ENCODE measurements at regions not wholly inside any gene's neighbourhood (a gene's known extent, or its start where the extent isn't known, plus 50 kb on each side); places are given as distances from the start of the nearest gene placed in this dataset.
A peak's percentile ranks its signal among the peaks of the same experiment; 100 is the strongest.
"Not testable (repeated sequence)": the region's sequence is repeated elsewhere in the genome, so short reads cannot be mapped to it uniquely, and the experiment has no call there.

DNA sequence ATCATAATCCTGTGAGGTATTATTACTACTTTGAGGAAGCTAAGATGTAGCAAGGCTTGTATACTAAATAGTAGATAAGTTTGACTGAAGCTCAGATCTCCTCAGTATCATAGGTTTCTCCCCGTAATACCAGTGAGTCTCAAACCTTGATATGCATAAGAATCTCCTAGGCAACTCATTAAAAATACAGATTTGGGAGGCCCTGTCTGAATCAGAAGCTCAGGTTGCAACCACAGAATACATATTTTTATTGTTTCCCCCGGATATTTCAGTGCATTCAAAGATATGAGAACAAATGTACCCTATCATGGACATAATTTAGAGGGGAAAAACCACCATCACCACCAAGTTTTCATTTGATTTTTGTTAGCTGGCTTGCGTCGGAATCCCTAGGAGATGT lies 242.1 kb upstream of the C2CD4B start:
- Histone ChIP-seq H3K9me3 (ENCODE audit: control insufficient read depth, low read depth, low read length) (no peaks in the 10 kb centered on the region), H3K4me1 (ENCODE audit: control insufficient read depth, insufficient read depth, low read length) (peaks cover 5% of the 10 kb centered on the region), H3K27ac (ENCODE audit: low read length) (no peak overlapping the region), H3K27me3 (ENCODE audit: control insufficient read depth, insufficient read depth, low read length) (no peaks in the 10 kb centered on the region), H3K4me3 (ENCODE audit: low read length) (no peak overlapping the region), H3K36me3 (ENCODE audit: control insufficient read depth, insufficient read depth, low read length) (no peaks in the 10 kb centered on the region)
- 80% methylated on average over 1 of the region's 4 CpGs for WGBS (ENCODE audit: insufficient coverage, low lambda C conversion rate)
- no peak for DNase-seq

DNA sequence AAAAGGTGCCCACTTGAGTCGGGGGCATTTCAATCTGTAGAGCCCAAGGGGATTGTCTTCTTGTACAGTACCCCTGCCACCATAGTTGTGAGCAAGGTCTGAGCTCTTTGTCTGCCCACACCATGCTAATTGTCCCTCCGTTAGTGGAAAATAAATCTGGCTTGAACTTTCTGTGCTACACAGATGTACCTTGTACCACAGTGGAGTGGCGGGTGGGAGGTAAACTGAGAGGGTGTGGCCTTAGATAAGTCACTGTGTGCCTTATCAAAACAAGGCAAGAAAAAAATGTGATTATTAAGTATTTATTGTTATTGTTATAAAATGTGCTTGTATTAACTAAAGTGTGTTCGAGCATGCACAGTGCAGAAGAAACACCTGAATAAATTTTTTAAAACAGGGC lies 242.9 kb upstream of the C2CD4B start:
- peaks cover 5% of the 10 kb centered on the region for H3K4me1 ChIP-seq (ENCODE audit: control insufficient read depth, insufficient read depth, low read length)
- 27% methylated on average over 2 of the region's 4 CpGs for WGBS (ENCODE audit: insufficient coverage, low lambda C conversion rate)
- peak; percentile 58 to 65 for DNase-seq
- no peak overlapping the region for H3K27ac ChIP-seq (ENCODE audit: low read length)
- H3K36me3 ChIP-seq (ENCODE audit: control insufficient read depth, insufficient read depth, low read length) = no peaks in the 10 kb centered on the region
- no peaks in the 10 kb centered on the region for H3K9me3 ChIP-seq (ENCODE audit: control insufficient read depth, low read depth, low read length)
- no peak overlapping the region for H3K4me3 ChIP-seq (ENCODE audit: low read length)
- no peaks in the 10 kb centered on the region for H3K27me3 ChIP-seq (ENCODE audit: control insufficient read depth, insufficient read depth, low read length)

GRCh38 chr15:62409466-62409865 lies 244.4 kb upstream of the C2CD4B start:
- H3K9me3 ChIP-seq (ENCODE audit: control insufficient read depth, low read depth, low read length) = no peaks in the 10 kb centered on the region

GRCh38 chr15:62412686-62413085 lies 247.6 kb upstream of the C2CD4B start:
- peaks cover 22% of the 10 kb centered on the region for H3K4me1 ChIP-seq (ENCODE audit: control insufficient read depth, insufficient read depth, low read length)
- H3K4me3 ChIP-seq (ENCODE audit: low read length) = no peak overlapping the region
- H3K27me3 ChIP-seq (ENCODE audit: control insufficient read depth, insufficient read depth, low read length) = no peaks in the 10 kb centered on the region
- no CpG with 5 or more reads among the region's 5 CpGs for WGBS (ENCODE audit: insufficient coverage, low lambda C conversion rate)
- H3K36me3 ChIP-seq (ENCODE audit: control insufficient read depth, insufficient read depth, low read length) = no peaks in the 10 kb centered on the region
- no peak for DNase-seq
- no peak overlapping the region for H3K27ac ChIP-seq (ENCODE audit: low read length)
- H3K9me3 ChIP-seq (ENCODE audit: control insufficient read depth, low read depth, low read length) = no peaks in the 10 kb centered on the region

More at GRCh38 chr15:62409466-62409865, 244.4 kb upstream of the C2CD4B start:
- H3K4me3 ChIP-seq (ENCODE audit: low read length) = no peak overlapping the region
- H3K27ac ChIP-seq (ENCODE audit: low read length) = no peak overlapping the region
- no peaks in the 10 kb centered on the region for H3K27me3 ChIP-seq (ENCODE audit: control insufficient read depth, insufficient read depth, low read length)
- peaks cover 5% of the 10 kb centered on the region for H3K4me1 ChIP-seq (ENCODE audit: control insufficient read depth, insufficient read depth, low read length)
- H3K36me3 ChIP-seq (ENCODE audit: control insufficient read depth, insufficient read depth, low read length) = no peaks in the 10 kb centered on the region
- no peak for DNase-seq

GRCh38 chr15:62413153-62413552 lies 248.1 kb upstream of the C2CD4B start:
- Histone ChIP-seq H3K36me3 (ENCODE audit: control insufficient read depth, insufficient read depth, low read length) (no peaks in the 10 kb centered on the region), H3K27me3 (ENCODE audit: control insufficient read depth, insufficient read depth, low read length) (no peaks in the 10 kb centered on the region), H3K27ac (ENCODE audit: low read length) (no peak overlapping the region), H3K4me1 (ENCODE audit: control insufficient read depth, insufficient read depth, low read length) (peaks cover 26% of the 10 kb centered on the region), H3K9me3 (ENCODE audit: control insufficient read depth, low read depth, low read length) (no peaks in the 10 kb centered on the region), H3K4me3 (ENCODE audit: low read length) (no peak overlapping the region)
- no CpG with 5 or more reads among the region's 5 CpGs for WGBS (ENCODE audit: insufficient coverage, low lambda C conversion rate)
- DNase-seq = no peak

- Histone ChIP-seq H3K9me3 (ENCODE audit: control insufficient read depth, low read depth, low read length) (no peaks in the 10 kb centered on the region), H3K27me3 (ENCODE audit: control insufficient read depth, insufficient read depth, low read length) (no peaks in the 10 kb centered on the region), H3K4me3 (ENCODE audit: low read length) (no peak overlapping the region), H3K4me1 (ENCODE audit: control insufficient read depth, insufficient read depth, low read length) (peaks cover 26% of the 10 kb centered on the region), H3K27ac (ENCODE audit: low read length) (no peak overlapping the region), H3K36me3 (ENCODE audit: control insufficient read depth, insufficient read depth, low read length) (no peaks in the 10 kb centered on the region)
- no peak for DNase-seq
Measured at GRCh38 chr15:62413786-62414185, 248.7 kb upstream of the C2CD4B start.

- no peaks in the 10 kb centered on the region for H3K27me3 ChIP-seq (ENCODE audit: control insufficient read depth, insufficient read depth, low read length)
- WGBS (ENCODE audit: insufficient coverage, low lambda C conversion rate) = no CpG with 5 or more reads among the region's 7 CpGs
- no peak overlapping the region for H3K27ac ChIP-seq (ENCODE audit: low read length)
- no peak for DNase-seq
- peaks cover 28% of the 10 kb centered on the region for H3K4me1 ChIP-seq (ENCODE audit: control insufficient read depth, insufficient read depth, low read length)
- H3K36me3 ChIP-seq (ENCODE audit: control insufficient read depth, insufficient read depth, low read length) = no peaks in the 10 kb centered on the region
- H3K4me3 ChIP-seq (ENCODE audit: low read length) = no peak overlapping the region
- H3K9me3 ChIP-seq (ENCODE audit: control insufficient read depth, low read depth, low read length) = no peaks in the 10 kb centered on the region
Measured at GRCh38 chr15:62415498-62415897, 250.4 kb upstream of the C2CD4B start.

GRCh38 chr15:62416526-62416925 lies 251.4 kb upstream of the C2CD4B start:
- no CpG with 5 or more reads among the region's 3 CpGs for WGBS (ENCODE audit: insufficient coverage, low lambda C conversion rate)
- no peak for DNase-seq

GRCh38 chr15:62417439-62417838 lies 252.4 kb upstream of the C2CD4B start:
- DNase-seq = no peak
- WGBS (ENCODE audit: insufficient coverage, low lambda C conversion rate) = no CpG with 5 or more reads among the region's 3 CpGs
- no peak overlapping the region for H3K27ac ChIP-seq (ENCODE audit: low read length)

More at GRCh38 chr15:62416526-62416925, 251.4 kb upstream of the C2CD4B start:
- Histone ChIP-seq H3K36me3 (ENCODE audit: control insufficient read depth, insufficient read depth, low read length) (no peaks in the 10 kb centered on the region), H3K4me1 (ENCODE audit: control insufficient read depth, insufficient read depth, low read length) (peaks cover 28% of the 10 kb centered on the region), H3K9me3 (ENCODE audit: control insufficient read depth, low read depth, low read length) (no peaks in the 10 kb centered on the region), H3K27me3 (ENCODE audit: control insufficient read depth, insufficient read depth, low read length) (no peaks in the 10 kb centered on the region), H3K4me3 (ENCODE audit: low read length) (no peak overlapping the region), H3K27ac (ENCODE audit: low read length) (no peak overlapping the region)

DNA sequence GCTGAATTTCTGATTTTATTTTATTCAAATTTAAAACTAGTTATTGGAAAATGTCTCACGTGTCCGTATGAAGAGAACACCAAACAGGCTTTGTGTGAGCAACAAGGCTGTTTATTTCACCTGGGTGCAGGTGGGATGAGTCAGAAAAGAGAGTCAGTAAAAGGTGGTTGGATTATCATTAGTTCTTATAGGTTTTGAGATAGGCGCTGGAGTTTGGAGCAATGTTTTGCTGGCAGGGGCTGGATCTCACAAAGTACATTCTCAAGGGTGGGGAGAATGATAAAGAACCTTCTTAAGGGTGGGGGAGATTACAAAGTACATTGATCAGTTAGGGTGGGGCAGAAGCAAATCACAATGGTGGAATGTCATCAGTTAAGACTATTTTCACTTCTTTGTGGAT lies 253.4 kb upstream of the C2CD4B start:
- not testable (repeated sequence) for H3K9me3 ChIP-seq (ENCODE audit: control insufficient read depth, low read depth, low read length); H3K36me3 ChIP-seq (ENCODE audit: control insufficient read depth, insufficient read depth, low read length); H3K27me3 ChIP-seq (ENCODE audit: control insufficient read depth, insufficient read depth, low read length); H3K4me3 ChIP-seq (ENCODE audit: low read length)
- H3K27ac ChIP-seq (ENCODE audit: low read length) = peak overlapping the region; percentile 43
- peak; percentile 44 to 70 for DNase-seq
- WGBS (ENCODE audit: insufficient coverage, low lambda C conversion rate) = 0% methylated on average over 2 of the region's 3 CpGs
- H3K4me1 ChIP-seq (ENCODE audit: control insufficient read depth, insufficient read depth, low read length) = peaks cover 28% of the 10 kb centered on the region

More at GRCh38 chr15:62417439-62417838, 252.4 kb upstream of the C2CD4B start:
- H3K4me1 ChIP-seq (ENCODE audit: control insufficient read depth, insufficient read depth, low read length) = peaks cover 28% of the 10 kb centered on the region
- no peaks in the 10 kb centered on the region for H3K27me3 ChIP-seq (ENCODE audit: control insufficient read depth, insufficient read depth, low read length)
- no peaks in the 10 kb centered on the region for H3K9me3 ChIP-seq (ENCODE audit: control insufficient read depth, low read depth, low read length)
- H3K36me3 ChIP-seq (ENCODE audit: control insufficient read depth, insufficient read depth, low read length) = no peaks in the 10 kb centered on the region
- H3K4me3 ChIP-seq (ENCODE audit: low read length) = no peak overlapping the region

GRCh38 chr15:62419192-62419591 lies 254.1 kb upstream of the C2CD4B start:
- H3K4me1 ChIP-seq (ENCODE audit: control insufficient read depth, insufficient read depth, low read length) = peaks cover 28% of the 10 kb centered on the region
- peak overlapping the region; percentile 43 for H3K27ac ChIP-seq (ENCODE audit: low read length)
- H3K36me3 ChIP-seq (ENCODE audit: control insufficient read depth, insufficient read depth, low read length) = no peaks in the 10 kb centered on the region
- H3K9me3 ChIP-seq (ENCODE audit: control insufficient read depth, low read depth, low read length) = no peaks in the 10 kb centered on the region
- 50% methylated on average over 1 of the region's 2 CpGs for WGBS (ENCODE audit: insufficient coverage, low lambda C conversion rate)
- DNase-seq = no peak
- no peak overlapping the region for H3K4me3 ChIP-seq (ENCODE audit: low read length)
- H3K27me3 ChIP-seq (ENCODE audit: control insufficient read depth, insufficient read depth, low read length) = no peaks in the 10 kb centered on the region
